ENCODE measurements at regions not wholly inside any gene's neighbourhood (a gene's known extent, or its start where the extent isn't known, plus 50 kb on each side); places are given as distances from the start of the nearest gene placed in this dataset.
"Not testable (repeated sequence)": the region's sequence is repeated elsewhere in the genome, so short reads cannot be mapped to it uniquely, and the experiment has no call there.

DNA sequence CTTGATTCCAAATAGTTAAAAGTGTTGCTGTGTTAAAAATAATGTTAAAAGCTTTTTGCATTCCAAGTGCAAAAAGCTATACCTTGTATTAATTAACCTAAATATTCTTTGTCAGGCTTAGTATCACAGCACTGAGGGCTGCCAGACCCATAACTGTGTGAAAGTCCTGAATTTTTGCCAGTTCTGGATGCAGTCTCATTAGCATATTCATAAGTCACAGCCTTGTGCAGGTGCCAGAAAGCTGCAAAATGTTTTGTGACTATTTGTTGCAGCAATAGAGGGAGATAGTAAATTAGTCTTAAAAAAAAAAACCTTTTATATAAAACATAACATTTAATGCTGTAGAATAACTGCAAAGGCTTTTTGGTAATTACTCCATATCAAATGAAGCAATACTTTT, 56.6 kb downstream of the SLITRK1 start:
- peak in 33 of 56 donors; percentile 5 to 65 (median 32) for DNase-seq

GRCh38 chr13:83824560-83824959, 57.7 kb downstream of the SLITRK1 start:
- DNase-seq: peak in 3 of 56 donors; percentile 4 to 18 (median 12)

- no peak for DNase-seq
Observed at GRCh38 chr13:83824120-83824519, 58.2 kb downstream of the SLITRK1 start.

GRCh38 chr13:83819611-83820010, 62.7 kb downstream of the SLITRK1 start:
- no peak for DNase-seq

- no peak for DNase-seq
Observed at GRCh38 chr13:83819156-83819555, 63.1 kb downstream of the SLITRK1 start.

GRCh38 chr13:83816081-83816480, 66.2 kb downstream of the SLITRK1 start:
- DNase-seq: no peak

- no peak for DNase-seq
Observed at GRCh38 chr13:83815598-83815997, 66.7 kb downstream of the SLITRK1 start.

- DNase-seq: peak in 1 of 56 donors; percentile 4
Observed at GRCh38 chr13:83810136-83810535, 72.1 kb downstream of the SLITRK1 start.

DNA sequence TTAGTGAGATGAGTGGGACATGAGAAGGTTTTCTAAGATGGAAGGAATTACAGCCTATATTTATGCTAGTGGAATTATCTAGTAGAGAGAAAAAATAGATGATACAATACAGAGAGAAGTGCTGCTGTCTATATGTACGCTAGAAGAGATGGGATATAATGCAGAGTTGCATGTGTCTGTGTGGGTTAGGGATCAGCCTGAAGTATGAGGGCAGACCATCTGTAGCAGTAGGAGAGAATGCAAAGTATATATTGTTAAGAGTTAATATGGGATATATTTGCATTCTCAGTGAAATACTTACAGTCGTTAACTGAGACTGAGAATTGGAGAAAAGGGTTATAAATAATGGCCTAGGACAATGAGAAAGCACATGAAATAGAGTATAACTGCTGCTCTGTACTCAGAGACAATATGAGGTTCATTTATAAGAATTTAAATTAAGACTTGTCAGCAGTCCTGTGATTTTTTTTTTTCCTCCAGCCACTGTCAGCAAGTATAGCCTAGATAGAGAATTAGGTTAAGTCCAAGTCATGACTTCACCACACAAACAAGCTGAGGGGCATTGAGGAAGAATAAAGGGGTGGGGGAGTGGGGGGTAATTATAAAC, 77.8 kb downstream of the SLITRK1 start:
- no peak for DNase-seq

- no peak for DNase-seq
Observed at GRCh38 chr13:83798731-83799130, 83.5 kb downstream of the SLITRK1 start.

DNA sequence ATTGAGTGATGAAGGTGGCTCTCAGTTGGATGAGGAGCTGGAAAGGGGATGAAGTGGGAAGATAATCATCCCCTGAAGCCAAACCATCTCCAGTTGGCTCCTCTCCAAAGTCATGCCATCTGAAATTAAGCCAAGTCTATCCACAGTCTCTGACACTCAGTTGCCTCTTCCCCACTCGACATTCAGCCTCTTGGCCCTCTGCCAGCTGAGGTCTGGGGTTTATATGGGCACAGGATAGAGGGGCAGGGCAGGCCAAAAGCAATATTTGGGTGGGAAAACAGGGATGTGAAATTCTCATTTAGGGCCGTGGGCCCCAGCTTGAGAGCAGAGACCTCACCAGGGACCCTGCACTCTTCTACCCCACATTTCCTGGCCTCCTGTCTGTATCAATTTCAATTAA, 85.9 kb downstream of the SLITRK1 start:
- peak in 1 of 56 donors; percentile 12 for DNase-seq

- no peak for DNase-seq
Observed at GRCh38 chr13:83794583-83794982, 87.7 kb downstream of the SLITRK1 start.

GRCh38 chr13:83780227-83780626, 102.0 kb downstream of the SLITRK1 start:
- no peak for DNase-seq

- DNase-seq: no peak
Observed at GRCh38 chr13:83773961-83774360, 108.3 kb downstream of the SLITRK1 start.

DNA sequence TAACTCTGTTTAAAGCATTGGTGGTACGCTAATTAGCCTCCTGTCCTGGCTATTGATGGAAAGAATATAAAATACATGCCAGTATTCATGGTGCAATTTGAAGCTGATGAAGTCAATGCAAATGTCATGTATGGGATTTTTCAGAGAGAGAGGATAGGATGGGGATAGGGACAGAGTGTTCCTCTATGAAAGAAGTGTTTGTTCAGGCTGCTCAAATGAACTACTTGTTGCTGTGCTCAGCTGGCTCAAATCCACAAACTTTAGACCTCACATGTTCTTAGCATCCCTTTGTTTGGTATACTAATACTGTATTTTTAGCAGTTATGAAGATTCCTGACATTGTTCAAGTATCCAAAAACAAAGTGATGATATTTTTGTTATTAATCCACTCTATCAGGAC, 116.5 kb downstream of the SLITRK1 start:
- peak in 29 of 56 donors; percentile 2 to 71 (median 26) for DNase-seq

DNA sequence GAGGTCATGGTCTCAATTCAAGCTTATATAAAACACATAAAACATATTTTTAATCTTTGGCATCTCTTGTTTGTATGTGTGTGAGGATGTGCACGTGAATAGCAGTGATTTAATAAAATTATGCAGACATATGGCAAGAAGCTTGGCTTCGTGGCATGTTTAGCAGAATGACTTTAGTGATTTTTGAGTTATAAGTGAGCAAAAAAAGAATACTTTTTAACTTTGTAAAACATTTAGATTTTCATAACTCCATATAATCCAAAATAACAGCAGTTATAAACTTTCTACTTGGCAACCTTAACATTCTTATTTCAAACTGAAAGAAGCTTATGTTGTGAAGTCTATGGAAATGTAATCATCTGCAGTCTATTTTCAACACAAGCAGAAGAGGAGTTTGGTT, 120.6 kb downstream of the SLITRK1 start:
- no peak for DNase-seq

- DNase-seq: not testable (repeated sequence)
Observed at GRCh38 chr13:83755210-83755609, 127.1 kb downstream of the SLITRK1 start.

DNA sequence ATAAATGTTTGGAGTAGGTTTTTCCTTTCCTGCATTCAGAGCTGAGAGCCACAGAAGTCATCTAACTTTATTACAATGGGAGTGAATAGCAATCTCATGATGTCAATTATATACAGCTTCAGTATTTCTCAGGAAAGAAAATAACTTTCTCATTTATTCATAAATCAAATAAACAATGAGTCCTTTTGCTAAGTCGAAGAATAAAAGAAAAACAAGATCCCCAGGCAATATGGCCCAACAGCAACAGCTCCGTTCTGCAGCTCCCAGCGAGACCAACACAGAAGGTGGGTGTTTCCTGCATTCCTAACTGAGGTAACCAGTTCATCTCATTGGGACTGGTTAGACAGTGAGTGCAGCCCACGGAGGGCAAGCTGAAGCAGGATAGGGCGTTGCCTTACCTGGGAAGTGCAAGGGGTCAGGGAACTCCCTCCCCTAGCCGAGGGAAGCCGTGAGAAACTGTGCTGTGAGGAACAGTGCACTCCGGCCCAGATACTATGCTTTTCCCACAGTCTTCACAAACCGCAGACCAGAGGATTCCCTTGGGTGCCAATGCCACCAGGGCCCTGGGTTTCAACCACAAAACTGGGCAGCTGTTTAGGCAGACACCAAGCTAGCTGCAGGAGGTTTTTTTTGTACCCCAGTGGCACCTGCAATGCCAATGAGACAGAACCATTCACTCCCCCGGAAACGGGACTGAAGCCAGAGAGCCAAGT, 128.2 kb downstream of the SLITRK1 start:
- no peak for DNase-seq

- DNase-seq: no peak
Observed at GRCh38 chr13:83752141-83752540, 130.1 kb downstream of the SLITRK1 start.

DNA sequence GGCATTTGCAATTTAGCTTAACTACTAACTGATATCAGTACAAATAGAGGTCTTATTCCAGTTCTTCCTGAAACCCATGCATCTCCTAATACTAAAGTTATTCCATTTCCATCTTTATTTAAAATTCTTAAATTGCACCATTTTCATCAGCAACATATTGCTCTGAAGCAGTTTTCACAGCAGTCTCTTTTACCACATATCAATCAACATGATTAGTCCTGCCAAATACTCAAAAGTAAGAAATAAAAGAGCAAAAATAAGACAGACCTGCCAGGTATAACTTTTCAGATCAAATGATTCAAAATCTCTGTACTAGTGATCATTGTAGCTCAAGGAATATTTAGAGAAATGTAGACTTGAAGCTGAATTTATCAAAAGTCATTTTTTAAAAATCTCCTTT, 141.7 kb downstream of the SLITRK1 start:
- DNase-seq: no peak

GRCh38 chr13:83738407-83738806, 143.9 kb downstream of the SLITRK1 start:
- no peak for DNase-seq

DNA sequence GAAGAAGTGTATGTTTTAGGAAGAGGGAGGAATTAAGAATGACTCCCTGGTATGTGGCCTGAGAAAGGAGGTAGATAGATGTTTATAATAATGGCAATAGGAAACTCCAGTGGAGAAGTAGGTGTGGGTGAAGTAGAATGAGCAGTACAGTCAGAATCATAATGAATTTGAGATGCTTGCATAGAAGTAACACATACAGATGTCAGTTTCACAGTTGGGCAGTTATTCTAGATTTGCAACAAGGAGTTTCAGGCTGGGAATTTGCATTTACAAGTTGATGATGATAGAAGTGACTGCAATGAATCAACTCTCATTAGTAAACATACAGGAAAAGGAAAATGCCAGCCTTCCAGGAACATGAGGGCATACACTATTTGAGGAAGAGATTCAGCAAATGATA, 149.0 kb downstream of the SLITRK1 start:
- no peak for DNase-seq

DNA sequence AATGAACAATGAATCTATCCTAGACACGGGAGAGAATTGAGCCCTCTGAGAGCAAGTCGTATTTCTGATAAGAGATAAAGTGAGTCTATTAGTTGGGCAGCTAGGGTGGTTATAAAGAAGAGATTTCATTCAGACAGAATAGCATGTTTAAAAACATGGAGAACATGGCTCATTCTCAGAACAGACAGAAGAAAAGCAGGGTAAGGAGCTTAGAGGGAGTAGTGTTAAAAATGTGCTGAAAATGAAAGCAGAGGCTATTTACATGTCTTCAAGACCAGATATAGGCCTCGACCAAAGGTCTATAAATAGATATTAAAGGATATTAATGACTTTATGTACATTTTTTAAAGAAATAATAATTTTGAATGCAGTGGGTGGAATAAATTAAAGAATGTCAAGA, 149.5 kb downstream of the SLITRK1 start:
- no peak for DNase-seq

Data from nucleus accumbens (tissue), 56 donors.